Mucosa of gallbladder (tissue), 1 donor: ENCODE measurements at regions not wholly inside any gene's neighbourhood (a gene's known extent, or its start where the extent isn't known, plus 50 kb on each side); places are given as distances from the start of the nearest gene placed in this dataset.
"Not testable (repeated sequence)": the region's sequence is repeated elsewhere in the genome, so short reads cannot be mapped to it uniquely, and the experiment has no call there.

ENCODE experiments used
- DNase-seq: peaks from one replicate; pipeline ENCODE4 v3.0.0-alpha.2; 2020; ENCODE audit warnings: low spot score
- donor health status: DM: no; HTN: no; CAD: no.

DNA sequence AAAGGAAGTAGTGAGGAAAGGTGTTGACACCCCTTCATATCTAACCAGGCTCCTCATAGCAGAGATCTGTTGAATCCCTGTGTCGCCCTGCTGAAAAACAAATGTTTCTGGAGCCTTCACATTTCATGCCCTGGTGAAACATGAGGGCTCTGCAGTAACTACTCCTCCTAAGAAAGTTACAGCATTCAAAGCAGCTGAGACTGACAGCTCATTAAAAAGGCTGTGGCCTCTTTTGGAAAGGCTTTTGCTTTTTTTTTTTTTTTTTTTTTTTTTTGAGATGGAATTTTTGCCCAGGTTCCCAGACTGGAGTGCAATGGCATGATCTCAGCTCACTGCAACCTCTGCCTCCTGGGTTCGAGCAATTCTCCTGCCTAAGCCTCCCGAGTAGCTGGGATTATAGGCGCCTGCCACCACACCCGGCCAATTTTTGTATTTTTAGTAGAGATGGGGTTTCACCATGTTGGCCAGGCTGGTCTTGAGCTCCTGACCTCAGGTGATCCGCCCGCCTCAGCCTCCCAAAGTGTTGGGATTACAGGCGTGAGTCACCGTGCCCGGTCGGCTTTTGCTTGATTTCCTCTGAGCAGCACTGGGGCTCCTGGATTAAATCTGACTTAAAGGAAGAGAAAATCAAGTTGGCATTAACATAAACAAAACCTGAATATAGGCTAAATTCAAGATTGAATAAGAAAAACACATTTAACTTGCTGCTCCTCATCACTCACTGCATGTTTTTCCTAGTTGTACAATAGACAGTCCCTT is 112.9 kb downstream of the PCSK1 start:
- DNase-seq: not testable (repeated sequence)

GRCh38 chr5:96318569-96319110 is 114.4 kb downstream of the PCSK1 start:
- no peak for DNase-seq

GRCh38 chr5:96317945-96318344 is 115.1 kb downstream of the PCSK1 start:
- no peak for DNase-seq

- no peak for DNase-seq
Measured at GRCh38 chr5:96316487-96316886, 116.6 kb downstream of the PCSK1 start.

DNA sequence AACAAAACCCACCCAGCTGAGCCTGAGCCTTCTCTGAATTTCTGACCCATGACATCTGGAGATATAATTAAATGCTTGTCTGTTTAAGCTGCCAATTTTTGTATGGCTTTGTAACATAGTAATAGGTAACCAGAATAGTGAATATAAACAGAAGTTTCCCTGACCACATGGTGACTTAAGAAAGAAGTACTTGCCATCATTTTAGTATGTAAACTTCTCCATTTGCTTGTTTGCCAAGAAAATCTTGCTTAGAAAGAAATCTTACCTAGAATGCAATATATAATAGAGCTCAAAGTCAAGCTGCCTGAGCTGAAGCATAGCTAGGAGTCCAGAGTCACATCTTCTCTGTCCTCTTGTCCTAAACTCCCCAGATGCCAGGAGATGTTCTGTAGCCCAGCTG is 117.0 kb downstream of the PCSK1 start:
- no peak for DNase-seq

GRCh38 chr5:96315431-96315830 is 117.6 kb downstream of the PCSK1 start:
- no peak for DNase-seq

GRCh38 chr5:96312383-96312782 is 120.7 kb downstream of the PCSK1 start:
- DNase-seq: no peak

DNA sequence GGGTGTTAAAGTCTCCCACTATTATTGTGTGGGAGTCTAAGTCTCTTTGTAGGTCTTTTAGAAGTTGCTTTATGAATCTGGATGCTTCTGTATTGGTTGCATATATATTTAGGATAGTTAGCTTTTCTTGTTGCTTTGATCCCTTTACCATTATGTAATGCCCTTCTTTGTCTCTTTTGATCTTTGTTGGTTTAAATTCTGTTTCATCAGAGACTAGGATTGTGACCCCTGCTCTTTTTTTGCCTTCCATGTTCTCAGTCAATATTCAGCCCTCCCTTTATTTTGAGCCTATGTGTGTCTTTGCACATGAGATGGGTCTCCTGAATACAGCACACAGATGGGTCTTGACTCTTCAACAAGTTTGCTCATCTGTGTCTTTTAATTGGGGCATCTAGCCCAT is 126.0 kb downstream of the PCSK1 start:
- DNase-seq: not testable (repeated sequence)

GRCh38 chr5:96302174-96302738 is 130.8 kb downstream of the PCSK1 start:
- no peak for DNase-seq

DNA sequence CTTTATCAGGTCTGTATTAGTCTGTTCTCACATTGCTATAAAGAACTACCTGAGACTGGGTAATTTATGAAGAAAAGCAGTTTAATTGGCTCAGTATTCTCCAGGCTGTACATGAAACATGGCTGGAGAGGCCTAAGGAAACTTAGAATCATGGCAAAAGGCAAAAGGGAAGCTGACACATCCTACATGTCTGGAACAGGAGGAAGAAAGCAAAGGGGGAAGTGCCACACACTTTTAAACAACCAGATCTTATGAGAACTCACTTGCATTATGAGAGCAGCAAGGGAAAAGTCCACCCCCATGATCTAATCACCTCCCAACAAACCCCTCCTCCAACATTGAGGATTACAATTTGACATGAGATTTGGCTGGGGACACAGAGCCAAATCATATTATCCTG is 132.1 kb downstream of the PCSK1 start:
- DNase-seq: no peak

DNA sequence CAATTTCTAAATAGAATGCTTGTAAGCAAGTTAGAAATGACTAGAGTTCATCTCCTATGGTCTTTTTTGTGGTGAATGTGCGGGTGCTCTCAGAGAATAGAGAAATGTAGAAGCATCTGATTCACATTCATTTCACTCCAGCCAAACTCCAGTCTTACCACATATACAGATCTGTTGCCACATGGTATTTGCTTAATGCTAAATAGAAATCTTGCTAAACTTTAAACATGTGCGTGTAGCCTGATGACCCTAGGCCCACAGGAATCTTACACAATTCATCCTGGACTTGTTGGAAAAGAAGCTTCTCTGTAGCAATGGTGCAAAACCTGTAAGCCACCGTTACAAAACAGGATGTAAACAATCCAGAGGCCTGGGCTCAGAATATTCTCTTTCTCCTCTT is 135.2 kb downstream of the PCSK1 start:
- no peak for DNase-seq

DNA sequence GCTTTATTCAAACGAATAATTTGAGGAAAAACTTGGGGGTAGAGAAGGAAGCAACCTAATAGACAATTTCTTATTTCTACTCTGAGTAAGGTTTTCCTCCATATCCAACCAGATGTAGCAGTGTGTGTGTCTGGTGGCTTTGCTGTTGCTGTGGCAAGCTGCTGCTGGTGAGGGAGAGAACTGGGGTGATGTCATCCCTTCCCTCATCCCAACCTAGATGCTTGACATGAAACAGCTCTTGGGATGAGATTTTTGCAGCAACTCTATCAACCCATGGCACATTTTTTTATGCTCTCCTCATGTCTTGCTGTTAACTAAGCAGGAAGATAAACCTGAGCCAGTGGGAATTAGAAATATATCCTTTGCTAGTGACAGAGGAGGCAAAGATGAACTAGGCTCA is 135.8 kb downstream of the PCSK1 start:
- DNase-seq: peak; percentile 18

DNA sequence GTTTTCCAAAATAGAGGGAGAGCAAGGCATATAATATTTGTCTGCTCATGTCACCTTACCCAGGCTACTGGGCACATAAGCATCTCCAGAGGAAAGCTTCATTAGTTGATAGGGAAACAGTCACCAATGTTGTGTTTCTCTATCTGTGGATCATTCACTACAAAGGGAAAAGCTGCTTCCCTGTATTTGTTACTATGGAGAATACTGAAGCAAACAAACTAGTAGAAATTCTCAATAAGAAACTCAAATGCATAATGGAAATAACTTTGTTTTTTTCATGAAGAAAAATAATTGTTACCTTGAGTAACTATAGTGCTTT is 138.2 kb downstream of the PCSK1 start:
- no peak for DNase-seq

DNA sequence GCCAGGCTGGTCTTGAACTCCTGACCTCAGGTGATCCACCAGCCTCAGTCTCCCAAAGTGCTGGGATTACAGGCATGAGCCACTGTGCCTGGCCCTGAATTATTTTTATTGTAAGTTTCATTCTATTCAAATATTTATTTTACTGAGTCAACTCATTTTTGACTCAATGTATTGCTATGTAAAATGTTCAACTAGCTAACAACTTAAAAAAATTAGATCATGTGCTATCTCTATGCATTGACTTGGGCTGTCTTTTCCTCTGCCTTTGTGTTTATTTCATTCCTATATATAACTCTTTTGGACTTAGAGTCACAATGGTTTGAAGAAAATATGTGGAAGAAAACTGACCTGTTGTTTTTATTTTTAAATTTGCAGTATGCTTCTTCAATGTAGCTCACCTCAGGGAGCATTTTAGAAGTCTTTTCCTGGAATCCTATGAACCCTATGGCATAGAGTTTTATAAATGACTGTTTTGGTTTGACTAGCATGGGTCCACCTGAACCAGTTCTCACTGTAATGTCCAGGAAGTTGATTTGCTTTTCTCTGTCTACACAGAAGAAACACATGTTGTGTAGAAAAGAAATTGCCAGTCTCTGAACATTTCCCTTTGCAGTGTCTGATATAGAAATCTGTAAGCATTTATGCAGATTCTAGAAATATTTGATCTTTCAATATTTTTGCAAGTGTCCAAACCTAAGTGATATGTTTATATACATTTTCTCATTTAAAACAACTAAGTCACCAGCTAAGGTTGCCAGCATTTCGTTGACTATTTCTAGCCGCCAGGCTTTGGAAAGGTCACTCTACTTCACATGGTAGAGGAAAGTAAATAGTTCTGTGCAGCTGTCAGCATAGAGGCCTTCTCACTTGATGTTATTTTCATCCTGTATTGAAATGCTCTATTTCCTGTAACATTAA is 138.8 kb downstream of the PCSK1 start:
- no peak for DNase-seq

- no peak for DNase-seq
Measured at GRCh38 chr5:96292582-96293247, 140.3 kb downstream of the PCSK1 start.

DNA sequence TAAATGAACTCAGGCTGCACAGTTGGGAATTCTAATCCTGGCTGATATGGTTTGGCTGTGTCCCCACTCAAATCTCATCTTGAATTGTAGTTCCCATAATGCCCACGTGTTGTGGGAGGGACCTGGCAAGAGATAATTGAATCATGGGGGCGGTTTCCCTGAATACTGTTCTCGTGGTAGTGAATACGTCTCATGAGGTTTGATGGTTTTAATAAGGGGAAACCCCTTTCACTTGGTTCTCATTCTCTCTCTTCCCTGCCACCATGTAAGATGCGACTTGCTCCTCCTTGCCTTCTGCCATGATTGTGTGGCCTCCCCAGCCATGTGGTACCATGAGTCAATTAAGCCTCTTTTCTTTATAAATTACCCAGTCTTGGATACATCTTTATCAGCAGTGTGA is 143.8 kb downstream of the PCSK1 start:
- DNase-seq: not testable (repeated sequence)

GRCh38 chr5:96288845-96289185 is 144.2 kb downstream of the PCSK1 start:
- DNase-seq: no peak

DNA sequence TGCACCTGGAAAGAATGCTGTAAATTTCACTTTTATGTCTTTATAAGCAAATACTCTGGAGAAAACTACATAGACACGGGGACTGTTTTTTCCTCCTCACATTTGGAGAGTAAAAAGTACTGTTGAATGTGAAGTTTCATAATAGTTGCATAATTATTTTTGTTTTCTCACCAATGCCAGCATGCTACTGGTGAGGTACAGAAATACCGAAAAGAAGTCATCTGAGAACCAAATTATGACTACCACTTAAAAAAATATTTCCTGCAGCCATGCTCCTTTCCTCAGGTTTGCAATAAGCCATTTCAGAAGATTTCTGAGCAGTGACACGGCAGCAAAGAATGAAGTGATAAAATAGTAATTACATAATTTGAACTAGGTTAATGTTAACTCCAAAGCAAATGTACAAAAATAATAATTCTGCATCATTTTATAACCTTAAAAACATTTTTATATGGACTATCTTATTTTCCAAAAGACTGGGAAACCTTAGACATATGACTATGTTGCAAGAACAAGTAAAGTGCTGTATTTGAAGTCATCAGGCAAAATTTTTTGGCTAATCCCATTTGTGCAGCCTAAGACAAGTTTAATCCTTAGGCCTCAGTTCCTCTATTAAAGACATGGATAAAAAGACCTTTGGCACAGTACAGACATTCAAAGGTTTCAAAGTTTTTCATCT is 144.7 kb downstream of the PCSK1 start:
- no peak for DNase-seq

DNA sequence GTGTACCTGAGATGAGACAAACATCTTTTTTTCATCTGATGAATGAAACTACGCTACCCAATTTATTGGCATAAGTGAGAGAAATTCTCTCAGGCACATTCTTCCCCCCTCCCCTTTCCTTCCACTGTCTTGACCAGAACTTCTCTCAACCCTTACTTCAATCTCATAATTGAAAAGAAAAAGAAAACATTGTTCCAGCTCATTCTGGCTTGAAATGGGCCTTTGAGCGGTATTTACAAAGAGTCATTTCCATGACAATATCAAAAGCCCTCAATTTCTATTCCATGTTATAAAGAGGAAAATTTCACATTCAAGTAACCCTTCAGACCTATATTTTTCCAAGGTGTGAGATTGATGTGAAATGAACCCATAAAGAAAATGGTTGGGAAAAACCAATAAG is 145.9 kb downstream of the PCSK1 start:
- no peak for DNase-seq

DNA sequence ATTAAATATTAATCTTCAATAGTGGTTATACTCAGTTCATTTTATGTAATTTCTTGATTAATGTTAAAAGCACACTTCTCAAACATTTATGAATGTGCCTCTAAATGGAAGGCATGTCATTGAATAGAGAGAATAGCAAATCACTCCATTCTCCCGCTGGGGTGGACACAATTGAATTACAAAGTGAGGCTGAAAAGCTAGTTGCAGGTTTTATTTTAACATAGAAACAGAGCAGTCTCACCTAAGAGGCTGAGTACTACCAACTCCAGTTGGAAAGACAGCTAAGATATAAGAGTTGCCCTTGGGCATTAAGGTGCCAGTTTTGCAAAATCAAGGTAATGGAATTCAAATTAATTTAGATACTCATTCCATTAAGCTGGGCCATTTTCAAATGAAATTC is 147.2 kb downstream of the PCSK1 start:
- no peak for DNase-seq

- no peak for DNase-seq
Measured at GRCh38 chr5:96284727-96285389, 148.2 kb downstream of the PCSK1 start.
